ENCODE measurements at regions not wholly inside any gene's neighbourhood (a gene's known extent, or its start where the extent isn't known, plus 50 kb on each side); places are given as distances from the start of the nearest gene placed in this dataset.

- Mint-ChIP-seq H3K4me3 (ENCODE audit: low read depth, unreplicated experiment) (no peak overlapping the region), H3K27ac (ENCODE audit: unreplicated experiment) (no peak overlapping the region), H3K9me3 (ENCODE audit: low read depth, unreplicated experiment) (no peaks in the 10 kb centered on the region), H3K27me3 (ENCODE audit: unreplicated experiment) (no peaks in the 10 kb centered on the region), H3K4me1 (ENCODE audit: low read depth, unreplicated experiment) (no peaks in the 10 kb centered on the region), H3K36me3 (ENCODE audit: insufficient read depth, unreplicated experiment) (no peaks in the 10 kb centered on the region)
- CTCF ChIA-PET, result no interaction called here
- intact Hi-C loops (cut with micrococcal nuclease; ENCODE audit: unreplicated experiment), result no loop called here
- BruUV-seq (replicated peaks), result no TSS peak
- DNase-seq, result no peak
- TF ChIP-seq CTCF (IDR thresholded peaks at IDR 0.05; ENCODE audit: unreplicated experiment), result no peak
Measured at GRCh38 chr11:37666960-37667359, 1068.9 kb upstream of the RAG2 start.

GRCh38 chr11:37657645-37658044 lies 1059.6 kb upstream of the RAG2 start:
- Mint-ChIP-seq H3K9me3 (ENCODE audit: low read depth, unreplicated experiment) (peaks cover 2% of the 10 kb centered on the region), H3K4me1 (ENCODE audit: low read depth, unreplicated experiment) (no peaks in the 10 kb centered on the region), H3K36me3 (ENCODE audit: insufficient read depth, unreplicated experiment) (no peaks in the 10 kb centered on the region), H3K4me3 (ENCODE audit: low read depth, unreplicated experiment) (no peak overlapping the region), H3K27ac (ENCODE audit: unreplicated experiment) (no peak overlapping the region), H3K27me3 (ENCODE audit: unreplicated experiment) (no peaks in the 10 kb centered on the region)
- CTCF ChIA-PET, result no interaction called here
- no peak for TF ChIP-seq CTCF (IDR thresholded peaks at IDR 0.05; ENCODE audit: unreplicated experiment)
- no TSS peak for BruUV-seq (replicated peaks)
- DNase-seq, result no peak
- intact Hi-C loops (cut with micrococcal nuclease; ENCODE audit: unreplicated experiment), result loop anchor here (1.0 to 10.0 kb wide), 2 partner anchors 287 to 1134 kb away; no protein-coding TSS in a partner anchor

GRCh38 chr11:37647767-37648166 lies 1049.7 kb upstream of the RAG2 start:
- no peak overlapping the region for H3K4me3 Mint-ChIP-seq (ENCODE audit: low read depth, unreplicated experiment)
- intact Hi-C loops (cut with micrococcal nuclease; ENCODE audit: unreplicated experiment), result no loop called here
- BruUV-seq (replicated peaks), result no TSS peak
- no peak for TF ChIP-seq CTCF (IDR thresholded peaks at IDR 0.05; ENCODE audit: unreplicated experiment)
- no peak overlapping the region for H3K27ac Mint-ChIP-seq (ENCODE audit: unreplicated experiment)
- H3K27me3 Mint-ChIP-seq (ENCODE audit: unreplicated experiment), result no peaks in the 10 kb centered on the region
- no peaks in the 10 kb centered on the region for H3K36me3 Mint-ChIP-seq (ENCODE audit: insufficient read depth, unreplicated experiment)
- DNase-seq, result no peak
- no peaks in the 10 kb centered on the region for H3K4me1 Mint-ChIP-seq (ENCODE audit: low read depth, unreplicated experiment)
- H3K9me3 Mint-ChIP-seq (ENCODE audit: low read depth, unreplicated experiment), result peaks cover 2% of the 10 kb centered on the region
- CTCF ChIA-PET, result no interaction called here

GRCh38 chr11:37643968-37644367 lies 1045.9 kb upstream of the RAG2 start:
- no peak for TF ChIP-seq CTCF (IDR thresholded peaks at IDR 0.05; ENCODE audit: unreplicated experiment)
- Mint-ChIP-seq H3K9me3 (ENCODE audit: low read depth, unreplicated experiment) (no peaks in the 10 kb centered on the region), H3K36me3 (ENCODE audit: insufficient read depth, unreplicated experiment) (no peaks in the 10 kb centered on the region), H3K27me3 (ENCODE audit: unreplicated experiment) (no peaks in the 10 kb centered on the region), H3K4me1 (ENCODE audit: low read depth, unreplicated experiment) (no peaks in the 10 kb centered on the region), H3K4me3 (ENCODE audit: low read depth, unreplicated experiment) (no peak overlapping the region), H3K27ac (ENCODE audit: unreplicated experiment) (no peak overlapping the region)
- DNase-seq, result no peak
- CTCF ChIA-PET, result no interaction called here
- BruUV-seq (replicated peaks), result no TSS peak
- intact Hi-C loops (cut with micrococcal nuclease; ENCODE audit: unreplicated experiment), result no loop called here

GRCh38 chr11:37642296-37642695 lies 1044.3 kb upstream of the RAG2 start:
- no peak for DNase-seq
- no peak overlapping the region for H3K4me3 Mint-ChIP-seq (ENCODE audit: low read depth, unreplicated experiment)
- BruUV-seq (replicated peaks), result no TSS peak
- TF ChIP-seq CTCF (IDR thresholded peaks at IDR 0.05; ENCODE audit: unreplicated experiment), result no peak
- intact Hi-C loops (cut with micrococcal nuclease; ENCODE audit: unreplicated experiment), result no loop called here
- H3K4me1 Mint-ChIP-seq (ENCODE audit: low read depth, unreplicated experiment), result no peaks in the 10 kb centered on the region
- CTCF ChIA-PET, result no interaction called here
- H3K27ac Mint-ChIP-seq (ENCODE audit: unreplicated experiment), result no peak overlapping the region
- H3K9me3 Mint-ChIP-seq (ENCODE audit: low read depth, unreplicated experiment), result no peaks in the 10 kb centered on the region
- H3K36me3 Mint-ChIP-seq (ENCODE audit: insufficient read depth, unreplicated experiment), result no peaks in the 10 kb centered on the region
- H3K27me3 Mint-ChIP-seq (ENCODE audit: unreplicated experiment), result no peaks in the 10 kb centered on the region

Measured in Calu3 (cell line).